ENCODE measurements at regions not wholly inside any gene's neighbourhood (a gene's known extent, or its start where the extent isn't known, plus 50 kb on each side); places are given as distances from the start of the nearest gene placed in this dataset.
A peak's percentile ranks its signal among the peaks of the same experiment; 100 is the strongest.

DNA sequence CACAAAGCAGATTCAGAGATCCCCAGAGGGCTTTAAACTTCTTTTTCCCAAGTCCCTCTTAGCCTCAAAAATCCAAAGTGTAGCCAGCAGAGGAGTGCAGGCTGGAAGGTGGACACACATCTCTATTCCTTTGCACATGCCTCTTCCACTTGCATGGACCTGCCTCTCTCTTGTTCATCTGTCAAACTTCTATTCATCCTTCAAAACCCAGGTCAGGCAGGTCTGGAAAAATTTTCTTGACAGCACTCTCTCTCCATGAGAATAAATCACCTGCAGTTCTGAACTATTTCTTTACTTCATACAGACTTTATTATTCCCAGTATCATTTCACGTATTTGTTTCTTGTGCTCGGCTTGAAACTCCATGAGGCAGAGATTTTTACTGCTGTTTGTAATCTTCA, 127.5 kb downstream of the SS18 start:
- no peak for TF ChIP-seq GATA3 (IDR thresholded peaks at IDR 0.05; ENCODE audit: low read depth, low read length)
- no peak for TF ChIP-seq GATA2 (IDR thresholded peaks at IDR 0.05; ENCODE audit: low read depth, low read length)

GRCh38 chr18:25962176-25962575, 128.2 kb downstream of the SS18 start:
- TF ChIP-seq GATA3 (IDR thresholded peaks at IDR 0.05; ENCODE audit: low read depth, low read length), result no peak
- no peak for TF ChIP-seq GATA2 (IDR thresholded peaks at IDR 0.05; ENCODE audit: low read depth, low read length)

DNA sequence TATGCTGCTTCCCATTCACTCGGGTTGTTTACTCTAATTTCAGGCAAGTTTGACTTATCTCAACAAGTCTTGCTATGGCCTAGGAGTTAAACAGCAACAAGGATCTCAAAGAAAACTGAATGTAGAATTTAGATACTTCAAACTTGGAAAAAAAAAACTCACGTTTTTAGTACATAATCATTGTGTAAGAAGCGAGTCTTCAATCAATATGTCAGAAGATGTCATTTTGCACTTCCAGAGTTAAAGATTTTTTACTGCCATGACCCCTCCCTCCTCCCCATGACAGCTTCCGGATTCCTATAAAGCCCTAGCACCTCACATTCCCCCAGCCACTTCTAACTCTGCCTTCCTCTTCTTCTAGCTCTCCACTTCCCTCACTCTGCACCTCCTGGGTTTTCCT, 133.4 kb downstream of the SS18 start:
- TF ChIP-seq GATA2 (IDR thresholded peaks at IDR 0.05; ENCODE audit: low read depth, low read length), result no peak
- TF ChIP-seq GATA3 (IDR thresholded peaks at IDR 0.05; ENCODE audit: low read depth, low read length), result no peak

- TF ChIP-seq GATA3 (IDR thresholded peaks at IDR 0.05; ENCODE audit: low read depth, low read length) (no peak), GATA2 (IDR thresholded peaks at IDR 0.05; ENCODE audit: low read depth, low read length) (no peak)
Observed at GRCh38 chr18:25953111-25953510, 137.3 kb downstream of the SS18 start.

GRCh38 chr18:25950321-25950720, 140.1 kb downstream of the SS18 start:
- TF ChIP-seq GATA2 (IDR thresholded peaks at IDR 0.05; ENCODE audit: low read depth, low read length), result no peak
- TF ChIP-seq GATA3 (IDR thresholded peaks at IDR 0.05; ENCODE audit: low read depth, low read length), result no peak

GRCh38 chr18:25946540-25946939, 143.9 kb downstream of the SS18 start:
- TF ChIP-seq GATA3 (IDR thresholded peaks at IDR 0.05; ENCODE audit: low read depth, low read length) (no peak), GATA2 (IDR thresholded peaks at IDR 0.05; ENCODE audit: low read depth, low read length) (no peak)

DNA sequence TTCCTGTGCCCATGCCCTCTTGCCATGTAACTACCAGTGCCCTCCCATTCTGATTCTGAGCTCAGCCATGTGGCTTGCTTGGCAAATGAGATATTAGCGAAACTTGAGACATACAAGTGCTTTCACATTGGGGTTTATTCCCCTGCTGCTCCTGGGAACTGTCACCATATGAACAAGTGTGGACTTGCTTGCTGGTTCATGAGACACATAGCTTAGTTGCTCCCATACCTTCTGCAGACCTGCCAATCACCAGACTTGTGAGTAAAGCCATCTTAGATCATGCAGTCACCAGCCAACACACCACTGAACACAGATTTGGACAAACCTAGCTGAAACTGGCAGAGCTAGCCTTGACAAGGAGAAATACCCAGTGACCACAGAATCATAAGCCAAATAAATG, 155.1 kb downstream of the SS18 start:
- TF ChIP-seq GATA2 (IDR thresholded peaks at IDR 0.05; ENCODE audit: low read depth, low read length) (no peak), GATA3 (IDR thresholded peaks at IDR 0.05; ENCODE audit: low read depth, low read length) (no peak)

- TF ChIP-seq GATA2 (IDR thresholded peaks at IDR 0.05; ENCODE audit: low read depth, low read length) (no peak), GATA3 (IDR thresholded peaks at IDR 0.05; ENCODE audit: low read depth, low read length) (no peak)
Observed at GRCh38 chr18:25931126-25931525, 159.3 kb downstream of the SS18 start.

DNA sequence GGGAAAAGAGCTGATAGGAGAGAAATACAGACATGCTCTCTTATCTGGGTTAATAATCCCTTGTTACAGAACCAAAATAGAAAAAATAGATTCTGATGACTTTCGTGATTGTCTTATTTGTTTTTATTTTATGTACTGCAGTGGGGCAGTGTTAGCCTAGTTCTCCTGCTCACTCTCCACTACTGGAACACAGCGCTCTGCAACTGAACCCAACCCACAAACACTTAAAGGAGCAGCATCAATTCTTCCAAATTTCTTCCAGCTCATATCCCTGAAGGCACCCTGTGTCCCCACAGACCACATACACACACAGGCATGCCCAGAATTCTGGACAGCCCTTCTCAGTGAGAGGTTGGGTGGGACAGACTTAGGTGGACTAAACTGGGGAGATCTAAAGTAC, 160.6 kb downstream of the SS18 start:
- no peak for TF ChIP-seq GATA2 (IDR thresholded peaks at IDR 0.05; ENCODE audit: low read depth, low read length)
- TF ChIP-seq GATA3 (IDR thresholded peaks at IDR 0.05; ENCODE audit: low read depth, low read length), result no peak

DNA sequence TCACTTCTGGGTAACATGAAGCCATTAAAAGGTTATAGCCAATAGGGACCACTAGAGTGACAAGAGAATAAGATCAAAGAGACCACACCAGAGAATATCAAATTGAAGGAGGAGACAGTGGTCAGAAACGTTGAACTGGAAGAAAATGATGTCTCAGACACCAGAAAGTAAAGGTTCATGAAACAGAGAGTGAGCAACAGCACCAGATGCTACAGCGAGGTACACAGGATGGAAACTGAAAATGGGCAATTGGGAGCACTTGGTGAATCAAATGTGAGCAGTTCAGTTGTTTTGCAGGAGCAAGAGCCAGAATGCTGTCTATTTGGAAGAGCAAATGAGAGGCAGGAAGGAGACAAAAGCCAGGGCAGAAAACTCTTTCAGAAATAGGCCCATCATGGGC, 162.6 kb downstream of the SS18 start:
- TF ChIP-seq GATA2 (IDR thresholded peaks at IDR 0.05; ENCODE audit: low read depth, low read length) (no peak), GATA3 (IDR thresholded peaks at IDR 0.05; ENCODE audit: low read depth, low read length) (no peak)

DNA sequence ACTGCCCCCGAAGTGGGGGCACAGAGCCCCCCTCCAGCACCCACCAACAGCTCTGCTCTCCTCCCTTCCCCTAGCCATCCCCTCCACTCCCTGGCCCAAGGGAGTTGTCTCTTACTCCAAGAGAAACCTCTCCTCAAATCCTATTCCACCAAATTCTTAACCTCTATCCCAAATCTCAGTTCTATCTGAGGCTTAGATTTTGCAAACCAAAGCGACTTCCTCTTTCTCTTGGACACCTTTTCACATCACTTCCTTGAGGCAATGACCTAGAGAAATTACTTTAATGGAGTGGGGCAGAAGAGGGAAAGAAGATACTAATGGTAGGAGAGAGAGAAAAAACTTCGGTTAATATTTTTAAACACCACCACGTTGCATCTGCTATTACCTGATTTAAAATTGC, 167.2 kb downstream of the SS18 start:
- TF ChIP-seq GATA2 (IDR thresholded peaks at IDR 0.05; ENCODE audit: low read depth, low read length), result no peak
- no peak for TF ChIP-seq GATA3 (IDR thresholded peaks at IDR 0.05; ENCODE audit: low read depth, low read length)

- TF ChIP-seq GATA2 (IDR thresholded peaks at IDR 0.05; ENCODE audit: low read depth, low read length), result no peak
- no peak for TF ChIP-seq GATA3 (IDR thresholded peaks at IDR 0.05; ENCODE audit: low read depth, low read length)
Observed at GRCh38 chr18:25921677-25922421, 168.6 kb downstream of the SS18 start.

GRCh38 chr18:25915907-25916306, 174.5 kb downstream of the SS18 start:
- TF ChIP-seq GATA2 (IDR thresholded peaks at IDR 0.05; ENCODE audit: low read depth, low read length) (no peak), GATA3 (IDR thresholded peaks at IDR 0.05; ENCODE audit: low read depth, low read length) (no peak)

- TF ChIP-seq GATA2 (IDR thresholded peaks at IDR 0.05; ENCODE audit: low read depth, low read length) (peak; percentile 39; the same call in 1 of the 2 replicates), GATA3 (IDR thresholded peaks at IDR 0.05; ENCODE audit: low read depth, low read length) (no peak)
Observed at GRCh38 chr18:25898965-25899364, 191.4 kb downstream of the SS18 start.

- no peak for TF ChIP-seq GATA2 (IDR thresholded peaks at IDR 0.05; ENCODE audit: low read depth, low read length)
- no peak for TF ChIP-seq GATA3 (IDR thresholded peaks at IDR 0.05; ENCODE audit: low read depth, low read length)
Observed at GRCh38 chr18:25896956-25897355, 193.5 kb downstream of the SS18 start.

Data from SH-SY5Y (cell line).